SU-DHL-6 (cell line): ENCODE measurements at regions not wholly inside any gene's neighbourhood (a gene's known extent, or its start where the extent isn't known, plus 50 kb on each side); places are given as distances from the start of the nearest gene placed in this dataset.

Experiments used
- EZH2phosphoT487 ChIP-seq: fragments of 200-600 bp; sonication (generic), shearing (Covaris generic); conservative IDR thresholded peaks from 2 replicates; pipeline ENCODE4 v1.6.1; 2018; ENCODE audit warnings: mild to moderate bottlenecking, antibody characterized with exemption, low read length, moderate library complexity, mixed read lengths
- TF ChIP-seq, protein P1 (sequence below): fragments of 200-600 bp; sonication (generic); IDR thresholded peaks from one replicate; pipeline ENCODE4 v1.5.1; 2017; ENCODE audit warnings: antibody characterized with exemption, mild to moderate bottlenecking, low read length, moderate library complexity; ENCODE audit not compliant: insufficient read depth, poor library complexity, severe bottlenecking

DNA sequence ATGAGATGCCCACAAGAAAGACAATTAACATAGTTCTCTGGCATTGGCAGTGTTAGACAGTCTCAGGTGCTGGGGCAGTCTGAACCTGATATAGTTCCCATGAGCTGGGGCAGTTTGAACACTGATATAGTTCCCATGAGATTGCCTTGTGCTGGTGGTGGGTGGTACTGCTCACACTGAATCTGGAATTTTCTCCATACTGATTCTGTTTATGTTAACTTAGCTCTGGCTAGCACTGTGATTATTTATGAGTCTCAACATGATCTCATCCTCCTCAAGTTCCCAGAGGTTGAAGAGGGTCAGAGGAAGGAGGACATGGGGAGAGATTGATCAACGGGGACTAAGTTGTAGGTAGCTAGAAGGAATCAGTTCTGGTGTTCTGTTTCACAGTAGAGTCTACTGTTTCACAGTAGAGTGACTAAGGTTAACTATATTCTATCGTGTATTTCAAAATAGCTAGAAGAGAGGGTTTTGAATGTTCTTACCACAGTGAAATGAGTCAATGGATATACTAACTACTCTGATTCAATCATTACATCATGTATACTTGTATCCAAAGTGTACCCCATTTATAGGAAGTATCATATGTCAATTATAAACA, 379.9 kb downstream of the ADAM29 start:
- no peak for TF ChIP-seq EZH2phosphoT487
- TF ChIP-seq, protein P1, sequence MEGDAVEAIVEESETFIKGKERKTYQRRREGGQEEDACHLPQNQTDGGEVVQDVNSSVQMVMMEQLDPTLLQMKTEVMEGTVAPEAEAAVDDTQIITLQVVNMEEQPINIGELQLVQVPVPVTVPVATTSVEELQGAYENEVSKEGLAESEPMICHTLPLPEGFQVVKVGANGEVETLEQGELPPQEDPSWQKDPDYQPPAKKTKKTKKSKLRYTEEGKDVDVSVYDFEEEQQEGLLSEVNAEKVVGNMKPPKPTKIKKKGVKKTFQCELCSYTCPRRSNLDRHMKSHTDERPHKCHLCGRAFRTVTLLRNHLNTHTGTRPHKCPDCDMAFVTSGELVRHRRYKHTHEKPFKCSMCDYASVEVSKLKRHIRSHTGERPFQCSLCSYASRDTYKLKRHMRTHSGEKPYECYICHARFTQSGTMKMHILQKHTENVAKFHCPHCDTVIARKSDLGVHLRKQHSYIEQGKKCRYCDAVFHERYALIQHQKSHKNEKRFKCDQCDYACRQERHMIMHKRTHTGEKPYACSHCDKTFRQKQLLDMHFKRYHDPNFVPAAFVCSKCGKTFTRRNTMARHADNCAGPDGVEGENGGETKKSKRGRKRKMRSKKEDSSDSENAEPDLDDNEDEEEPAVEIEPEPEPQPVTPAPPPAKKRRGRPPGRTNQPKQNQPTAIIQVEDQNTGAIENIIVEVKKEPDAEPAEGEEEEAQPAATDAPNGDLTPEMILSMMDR = no peak
